Brain pericyte (primary cell): ENCODE measurements at regions not wholly inside any gene's neighbourhood (a gene's known extent, or its start where the extent isn't known, plus 50 kb on each side); places are given as distances from the start of the nearest gene placed in this dataset.
"Not testable (repeated sequence)": the region's sequence is repeated elsewhere in the genome, so short reads cannot be mapped to it uniquely, and the experiment has no call there.

Source experiments
- DNase-seq: peaks from one replicate; pipeline ENCODE4 v3.0.0-alpha.2; 2012; ENCODE audit warnings: low read depth, low spot score

- DNase-seq, result no peak
Observed at GRCh38 chr10:6699336-6699735, 119.3 kb upstream of the PRKCQ start.

GRCh38 chr10:6695519-6695918 lies 115.4 kb upstream of the PRKCQ start:
- no peak for DNase-seq

- no peak for DNase-seq
Observed at GRCh38 chr10:6694447-6695140, 114.5 kb upstream of the PRKCQ start.

DNA sequence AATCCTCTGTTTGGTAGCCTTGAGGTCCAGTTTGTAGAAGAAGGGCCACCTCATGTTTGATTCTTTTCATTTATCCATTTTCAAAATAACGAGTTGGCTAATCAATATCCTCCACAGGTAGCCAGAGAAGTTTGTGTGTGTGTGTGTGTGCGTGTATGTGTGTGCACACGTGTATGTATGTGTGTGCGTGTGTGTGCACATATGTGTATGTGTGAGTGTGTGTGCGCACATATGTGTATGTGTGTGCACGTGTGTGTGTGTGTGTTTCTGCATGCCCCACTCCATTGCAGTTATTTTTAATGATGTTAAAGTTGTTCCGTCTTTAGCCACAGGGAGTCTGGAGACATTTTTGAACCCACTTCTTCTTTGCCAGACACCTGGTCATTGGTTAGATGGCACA lies 112.8 kb upstream of the PRKCQ start:
- no peak for DNase-seq

DNA sequence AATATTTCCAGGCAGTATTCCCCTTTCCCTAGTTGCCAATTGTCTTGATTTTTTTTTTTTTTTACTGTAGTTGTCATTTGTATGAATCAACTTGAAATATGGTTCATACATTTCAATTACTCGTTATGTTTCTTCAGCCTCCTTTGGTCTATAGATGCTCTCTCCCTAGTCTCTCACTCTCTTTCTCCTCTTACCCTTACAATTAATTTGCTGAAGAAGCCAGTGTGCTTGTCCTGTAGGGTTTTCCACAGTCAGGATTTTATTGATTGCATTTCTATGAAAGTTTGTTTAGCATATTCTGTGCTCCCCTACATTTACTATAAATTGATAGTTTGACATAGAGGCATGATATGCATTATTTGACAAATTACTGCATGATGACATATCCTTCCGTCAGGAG lies 112.0 kb upstream of the PRKCQ start:
- no peak for DNase-seq

GRCh38 chr10:6689036-6689435 lies 109.0 kb upstream of the PRKCQ start:
- DNase-seq, result no peak

DNA sequence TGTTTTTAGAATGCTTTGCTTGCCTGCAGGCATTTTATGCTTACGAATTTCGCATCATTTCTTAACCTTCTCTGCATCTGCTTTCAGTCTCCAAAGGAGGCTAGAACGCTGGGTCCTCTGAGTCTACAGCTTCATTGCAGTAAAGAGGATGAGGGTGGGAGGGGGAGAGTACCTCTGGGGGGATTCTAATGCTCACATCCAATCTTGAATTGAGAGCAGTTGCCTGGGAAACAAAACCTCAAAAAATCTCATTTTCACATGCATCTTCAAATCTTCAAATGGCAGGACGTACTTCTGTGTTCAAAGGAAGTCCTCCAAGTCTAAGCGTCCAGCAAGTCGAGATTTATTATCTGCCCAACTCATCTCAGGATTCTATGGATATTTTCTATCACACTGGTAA lies 100.7 kb upstream of the PRKCQ start:
- DNase-seq, result no peak

DNA sequence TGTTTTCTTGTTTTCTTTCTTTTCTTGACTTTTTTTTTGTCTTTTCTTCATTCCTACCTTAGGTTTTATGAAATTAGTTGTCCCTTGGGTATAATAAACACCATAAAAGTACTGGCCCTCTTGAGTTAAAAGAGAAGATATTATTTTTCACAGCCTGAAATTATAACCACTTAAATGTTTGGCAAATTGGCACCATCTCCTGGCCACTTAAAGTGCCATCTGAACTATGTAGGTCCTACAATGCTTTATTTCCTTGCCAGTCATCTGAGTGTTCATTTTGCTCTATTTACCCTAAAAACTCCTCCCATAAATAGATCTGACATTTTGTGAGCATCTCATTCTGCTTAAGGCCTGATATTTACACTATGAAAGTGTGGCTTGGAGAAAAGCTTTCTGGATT lies 98.9 kb upstream of the PRKCQ start:
- no peak for DNase-seq

DNA sequence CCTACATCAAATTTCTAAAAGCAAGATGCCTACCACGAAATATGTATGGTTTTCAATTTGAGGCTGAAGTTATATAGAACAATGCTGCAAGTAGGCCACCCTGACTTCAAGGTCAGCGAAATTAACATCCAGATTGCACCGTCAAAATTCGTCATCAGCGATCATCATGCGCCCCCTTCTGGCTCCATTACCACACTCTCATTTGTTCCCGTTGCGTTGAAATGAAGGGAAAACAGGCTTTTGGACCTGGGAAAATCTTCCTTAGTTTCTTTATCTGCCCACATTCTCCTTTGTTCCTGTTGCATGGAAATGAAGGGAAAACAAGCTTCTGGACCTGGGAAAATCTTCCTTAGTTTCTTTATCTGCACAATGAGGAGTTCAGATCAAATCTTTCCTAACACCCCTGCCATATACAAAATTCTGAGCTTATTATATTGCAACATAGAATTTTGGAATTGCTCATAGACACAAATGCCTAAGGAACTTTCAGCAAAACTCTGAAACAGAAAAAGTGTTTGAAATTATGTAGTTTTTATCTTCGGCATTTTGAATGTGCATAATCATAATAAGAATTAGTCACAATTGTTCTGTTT lies 98.2 kb upstream of the PRKCQ start:
- DNase-seq, result no peak

DNA sequence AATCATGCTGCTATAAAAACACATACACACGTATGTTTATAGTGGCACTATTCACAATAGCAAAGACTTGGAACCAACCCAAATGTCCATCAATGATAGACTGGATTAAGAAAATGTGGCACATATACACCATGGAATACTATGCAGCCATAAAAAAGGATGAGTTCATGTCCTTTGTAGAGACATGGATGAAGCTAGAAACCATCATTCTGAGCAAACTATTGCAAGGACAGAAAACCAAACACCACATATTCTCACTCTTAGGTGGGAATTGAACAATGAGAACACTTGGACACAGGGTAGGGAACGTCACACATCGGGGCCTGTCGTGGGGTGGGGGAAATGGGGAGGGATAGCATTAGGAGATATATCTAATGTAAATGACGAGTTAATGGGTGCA lies 97.1 kb upstream of the PRKCQ start:
- DNase-seq, result not testable (repeated sequence)

GRCh38 chr10:6674291-6674690 lies 94.2 kb upstream of the PRKCQ start:
- DNase-seq, result no peak

DNA sequence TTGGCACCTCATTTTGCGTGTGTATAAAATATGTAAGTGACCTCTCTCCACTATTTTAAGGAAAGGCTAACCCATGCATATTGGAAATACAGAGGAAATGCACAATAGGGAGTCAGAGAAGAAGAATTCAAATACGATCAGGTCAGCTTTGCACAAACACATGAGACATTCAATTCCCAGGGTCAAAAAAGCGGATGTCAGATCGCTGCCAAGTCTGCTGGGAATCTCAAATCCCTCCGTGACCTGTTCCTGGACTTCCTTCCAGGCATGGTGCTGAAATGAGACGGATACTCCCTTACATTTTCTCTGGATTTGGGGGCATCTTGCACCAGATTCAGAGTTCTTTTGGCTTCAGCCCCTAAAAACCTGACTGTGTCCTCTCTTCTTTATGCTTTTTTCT lies 91.9 kb upstream of the PRKCQ start:
- no peak for DNase-seq

- no peak for DNase-seq
Observed at GRCh38 chr10:6669269-6669859, 89.3 kb upstream of the PRKCQ start.

- no peak for DNase-seq
Observed at GRCh38 chr10:6667679-6668270, 87.7 kb upstream of the PRKCQ start.

GRCh38 chr10:6667150-6667549 lies 87.1 kb upstream of the PRKCQ start:
- no peak for DNase-seq

DNA sequence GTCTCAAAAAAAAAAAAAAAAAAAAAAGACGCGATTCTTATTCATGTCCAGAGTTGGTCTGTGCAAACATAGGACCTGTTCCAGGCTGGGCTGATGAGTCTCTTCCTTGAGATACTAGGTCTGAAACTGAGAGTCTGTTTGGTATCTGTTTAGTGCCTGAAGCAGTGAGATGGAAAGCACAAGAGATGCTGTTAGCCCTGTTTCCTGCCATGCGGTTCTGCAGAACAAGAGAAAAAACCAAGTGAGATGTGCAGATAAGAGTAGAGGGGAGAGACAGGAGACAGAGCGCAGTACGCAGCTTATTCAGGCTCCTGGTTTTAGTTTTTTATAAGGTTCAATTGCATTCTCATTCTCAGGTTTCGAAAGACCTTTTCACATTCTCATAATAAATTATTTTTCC lies 85.8 kb upstream of the PRKCQ start:
- DNase-seq, result no peak

- no peak for DNase-seq
Observed at GRCh38 chr10:6660460-6660859, 80.4 kb upstream of the PRKCQ start.

DNA sequence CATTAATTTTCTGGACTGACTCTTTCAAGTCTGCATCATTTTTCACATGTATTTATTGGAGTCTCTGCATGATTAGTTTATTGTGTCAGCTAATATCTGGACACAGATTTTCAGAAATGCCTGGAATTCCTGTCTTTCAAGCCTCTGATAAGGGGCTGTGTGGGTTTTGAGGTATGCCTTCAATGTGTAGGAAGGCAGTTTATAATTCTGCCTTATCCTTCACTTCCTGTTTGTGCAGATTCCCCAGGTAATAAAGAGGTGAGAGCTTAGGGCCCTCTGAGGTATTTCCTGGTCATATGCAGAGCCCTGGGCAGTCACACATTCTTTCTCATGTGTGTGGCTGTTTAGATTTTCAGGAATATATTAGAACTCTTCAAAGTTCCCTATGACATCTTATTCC lies 79.4 kb upstream of the PRKCQ start:
- DNase-seq, result no peak

DNA sequence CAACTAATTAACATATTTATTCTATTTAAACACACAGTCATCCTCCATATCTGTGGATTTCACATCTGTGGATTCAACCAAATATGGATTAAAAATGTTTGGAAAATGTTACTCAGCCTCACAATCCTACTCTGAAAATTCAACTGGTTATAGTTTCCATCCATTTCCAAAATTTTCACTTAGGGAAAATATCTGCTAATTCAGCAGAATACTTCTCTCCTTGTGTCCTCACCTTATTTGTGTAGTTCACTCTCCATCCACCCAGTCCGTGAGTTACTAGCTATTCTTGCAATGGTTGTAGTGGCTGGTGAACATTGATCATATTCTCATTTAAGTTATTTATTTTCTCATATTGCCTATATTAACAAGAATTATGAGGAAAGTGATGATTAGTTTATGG lies 77.6 kb upstream of the PRKCQ start:
- no peak for DNase-seq

DNA sequence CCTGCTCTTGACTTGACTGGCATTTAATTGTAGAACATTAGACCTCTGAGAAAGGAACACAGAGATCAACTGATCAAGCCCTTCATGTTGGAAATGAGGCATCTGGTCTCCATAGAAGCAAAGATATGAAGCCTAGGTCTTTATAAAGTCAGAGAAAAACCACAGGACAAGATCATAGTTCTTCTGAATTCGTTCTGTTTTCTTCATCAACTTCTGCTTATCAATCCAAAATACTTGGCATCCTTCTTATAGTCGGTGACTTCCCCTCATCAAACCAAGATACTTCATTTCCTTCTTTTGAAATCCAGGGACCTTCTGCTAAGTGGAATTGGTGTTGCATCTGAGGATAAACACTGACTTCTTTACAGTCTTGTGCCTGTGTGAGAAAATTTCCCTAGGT lies 77.1 kb upstream of the PRKCQ start:
- no peak for DNase-seq

GRCh38 chr10:6654571-6654970 lies 74.5 kb upstream of the PRKCQ start:
- no peak for DNase-seq

- no peak for DNase-seq
Observed at GRCh38 chr10:6650586-6650985, 70.5 kb upstream of the PRKCQ start.

DNA sequence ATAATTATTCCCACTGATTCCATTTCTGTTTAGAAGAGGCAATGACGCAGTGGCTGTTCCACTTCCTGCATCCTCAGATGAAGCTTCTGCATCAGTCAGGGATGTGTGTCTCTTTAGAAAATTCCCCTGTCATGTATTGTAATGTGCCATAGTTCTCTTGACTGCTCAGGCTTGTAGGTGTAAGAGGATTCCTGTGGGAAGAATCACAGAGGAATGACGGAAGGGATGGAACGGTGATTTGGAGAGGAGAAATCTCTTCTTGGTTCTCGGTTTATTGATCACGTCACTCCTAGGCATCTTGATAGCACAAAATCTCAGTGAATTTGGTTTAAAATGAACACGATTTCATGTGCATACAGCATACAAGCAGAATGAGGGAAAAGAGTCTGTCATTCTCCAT lies 69.8 kb upstream of the PRKCQ start:
- DNase-seq, result no peak
